ENCODE measurements at regions not wholly inside any gene's neighbourhood (a gene's known extent, or its start where the extent isn't known, plus 50 kb on each side); places are given as distances from the start of the nearest gene placed in this dataset.
"Not testable (repeated sequence)": the region's sequence is repeated elsewhere in the genome, so short reads cannot be mapped to it uniquely, and the experiment has no call there.

GRCh38 chr1:170789063-170789462 is 125.1 kb downstream of the PRRX1 start:
- DNase-seq (ENCODE audit: low read depth) = no peak
- H3K4me3 ChIP-seq (ENCODE audit: low read depth, low read length) = no peak overlapping the region

- no peak overlapping the region for H3K4me3 ChIP-seq (ENCODE audit: low read depth, low read length)
- no peak for DNase-seq (ENCODE audit: low read depth)
Measured at GRCh38 chr1:170790175-170790574, 126.2 kb downstream of the PRRX1 start.

- no peak overlapping the region for H3K4me3 ChIP-seq (ENCODE audit: low read depth, low read length)
- no peak for DNase-seq (ENCODE audit: low read depth)
Measured at GRCh38 chr1:170790651-170791071, 126.7 kb downstream of the PRRX1 start.

- DNase-seq (ENCODE audit: low read depth) = no peak
- H3K4me3 ChIP-seq (ENCODE audit: low read depth, low read length) = no peak overlapping the region
Measured at GRCh38 chr1:170791941-170792340, 128.0 kb downstream of the PRRX1 start.

- DNase-seq (ENCODE audit: low read depth) = no peak
- H3K4me3 ChIP-seq (ENCODE audit: low read depth, low read length) = no peak overlapping the region
Measured at GRCh38 chr1:170800265-170800664, 135.1 kb upstream of the MROH9 start.

- no peak overlapping the region for H3K4me3 ChIP-seq (ENCODE audit: low read depth, low read length)
Measured at GRCh38 chr1:170800812-170801211, 134.5 kb upstream of the MROH9 start.

GRCh38 chr1:170803711-170804110 is 131.6 kb upstream of the MROH9 start:
- no peak overlapping the region for H3K4me3 ChIP-seq (ENCODE audit: low read depth, low read length)
- no peak for DNase-seq (ENCODE audit: low read depth)

More at GRCh38 chr1:170800812-170801211, 134.5 kb upstream of the MROH9 start:
- no peak for DNase-seq (ENCODE audit: low read depth)

- no peak overlapping the region for H3K4me3 ChIP-seq (ENCODE audit: low read depth, low read length)
- no peak for DNase-seq (ENCODE audit: low read depth)
Measured at GRCh38 chr1:170804419-170804818, 130.9 kb upstream of the MROH9 start.

GRCh38 chr1:170804879-170805278 is 130.5 kb upstream of the MROH9 start:
- DNase-seq (ENCODE audit: low read depth) = no peak
- no peak overlapping the region for H3K4me3 ChIP-seq (ENCODE audit: low read depth, low read length)

GRCh38 chr1:170806961-170807360 is 128.4 kb upstream of the MROH9 start:
- no peak for DNase-seq (ENCODE audit: low read depth)
- H3K4me3 ChIP-seq (ENCODE audit: low read depth, low read length) = no peak overlapping the region

- no peak overlapping the region for H3K4me3 ChIP-seq (ENCODE audit: low read depth, low read length)
- peak; percentile 81 for DNase-seq (ENCODE audit: low read depth)
Measured at GRCh38 chr1:170807432-170807831, 127.9 kb upstream of the MROH9 start.

GRCh38 chr1:170808216-170808885 is 127.0 kb upstream of the MROH9 start:
- H3K4me3 ChIP-seq (ENCODE audit: low read depth, low read length) = no peak overlapping the region
- DNase-seq (ENCODE audit: low read depth) = no peak

- not testable (repeated sequence) for H3K4me3 ChIP-seq (ENCODE audit: low read depth, low read length); DNase-seq (ENCODE audit: low read depth)
Measured at GRCh38 chr1:170811013-170811412, 124.3 kb upstream of the MROH9 start.

- no peak overlapping the region for H3K4me3 ChIP-seq (ENCODE audit: low read depth, low read length)
- DNase-seq (ENCODE audit: low read depth) = no peak
Measured at GRCh38 chr1:170819781-170820180, 115.6 kb upstream of the MROH9 start.

- H3K4me3 ChIP-seq (ENCODE audit: low read depth, low read length) = no peak overlapping the region
- DNase-seq (ENCODE audit: low read depth) = no peak
Measured at GRCh38 chr1:170823120-170823519, 112.2 kb upstream of the MROH9 start.

GRCh38 chr1:170831276-170831675 is 104.1 kb upstream of the MROH9 start:
- DNase-seq (ENCODE audit: low read depth) = no peak

GRCh38 chr1:170836141-170836540 is 99.2 kb upstream of the MROH9 start:
- peak; percentile 23 for DNase-seq (ENCODE audit: low read depth)
- H3K4me3 ChIP-seq (ENCODE audit: low read depth, low read length) = no peak overlapping the region

More at GRCh38 chr1:170831276-170831675, 104.1 kb upstream of the MROH9 start:
- H3K4me3 ChIP-seq (ENCODE audit: low read depth, low read length) = no peak overlapping the region

- DNase-seq (ENCODE audit: low read depth) = no peak
- H3K4me3 ChIP-seq (ENCODE audit: low read depth, low read length) = no peak overlapping the region
Measured at GRCh38 chr1:170840371-170840770, 95.0 kb upstream of the MROH9 start.

GRCh38 chr1:170853302-170853701 is 82.0 kb upstream of the MROH9 start:
- H3K4me3 ChIP-seq (ENCODE audit: low read depth, low read length) = no peak overlapping the region
- DNase-seq (ENCODE audit: low read depth) = no peak

GRCh38 chr1:170853867-170854266 is 81.5 kb upstream of the MROH9 start:
- no peak for DNase-seq (ENCODE audit: low read depth)
- no peak overlapping the region for H3K4me3 ChIP-seq (ENCODE audit: low read depth, low read length)

- no peak for DNase-seq (ENCODE audit: low read depth)
- no peak overlapping the region for H3K4me3 ChIP-seq (ENCODE audit: low read depth, low read length)
Measured at GRCh38 chr1:170854677-170855076, 80.7 kb upstream of the MROH9 start.

GRCh38 chr1:170856455-170856854 is 78.9 kb upstream of the MROH9 start:
- no peak overlapping the region for H3K4me3 ChIP-seq (ENCODE audit: low read depth, low read length)
- DNase-seq (ENCODE audit: low read depth) = no peak
